Natural killer cell (primary cell): ENCODE measurements at regions not wholly inside any gene's neighbourhood (a gene's known extent, or its start where the extent isn't known, plus 50 kb on each side); places are given as distances from the start of the nearest gene placed in this dataset.

ENCODE experiments used
- ATAC-seq, 3 donors: fragments of 150-1000 bp in 2 of 3; fragments of 200-7000 bp in 1 of 3; cut with Tn5 transposase; 1 replicate in 1 of 3; 2 replicates in 2 of 3; pipeline ENCODE4 v1.10.0; 2021; ENCODE audit warnings: mild to moderate bottlenecking in 2 of 3, moderate library complexity in 2 of 3
- DNase-seq, 2 donors: peaks; one replicate each; pipeline versions ENCODE4 v3.0.0 to v3.0.0-alpha.2; 2013 to 2021; ENCODE audit warnings: mixed read lengths in 1 of 2
- H3K27ac ChIP-seq: one replicate; pipeline ENCODE4 v1.5.1; 2013; ENCODE audit warnings: mild to moderate bottlenecking, low read length
- H3K27me3 ChIP-seq: one replicate; pipeline ENCODE4 v1.6.1; 2013; ENCODE audit warnings: low read length; ENCODE audit not compliant: control insufficient read depth, insufficient read depth
- H3K36me3 ChIP-seq: one replicate; pipeline ENCODE4 v1.6.1; 2013; ENCODE audit warnings: low read length; ENCODE audit not compliant: control insufficient read depth, insufficient read depth
- H3K4me1 ChIP-seq: one replicate; pipeline ENCODE4 v1.6.1; 2013; ENCODE audit warnings: low read length; ENCODE audit not compliant: control insufficient read depth, insufficient read depth
- H3K4me3 ChIP-seq: one replicate; pipeline ENCODE4 v1.5.1; 2013; ENCODE audit warnings: low read length
- H3K9me3 ChIP-seq: one replicate; pipeline ENCODE4 v1.6.1; 2013; ENCODE audit warnings: low read length; ENCODE audit not compliant: control insufficient read depth, insufficient read depth
- H3K27ac Mint-ChIP-seq, 2 donors: one replicate each; pipeline ENCODE4 v1.8.0; 2022; ENCODE audit warnings: mild to moderate bottlenecking in 2 of 2, mixed read lengths in 2 of 2, moderate library complexity in 1 of 2
- H3K27me3 Mint-ChIP-seq, 2 donors: one replicate each; pipeline ENCODE4 v1.8.0; 2022; ENCODE audit warnings: low read depth in 2 of 2, mixed read lengths in 2 of 2
- H3K36me3 Mint-ChIP-seq: one replicate; pipeline ENCODE4 v1.8.0; 2022; ENCODE audit warnings: mixed read lengths
- H3K4me1 Mint-ChIP-seq, 2 donors: one replicate each; pipeline ENCODE4 v1.8.0; 2022; ENCODE audit warnings: mixed read lengths in 2 of 2
- H3K4me3 Mint-ChIP-seq: one replicate; pipeline ENCODE4 v1.8.0; 2022; ENCODE audit warnings: mild to moderate bottlenecking, moderate library complexity, mixed read lengths
- H3K9me3 Mint-ChIP-seq, 2 donors: one replicate each; pipeline ENCODE4 v1.8.0; 2022; ENCODE audit warnings: mixed read lengths in 2 of 2
- CTCF ChIP-seq: fragments of 200-600 bp; IDR thresholded peaks from one replicate; pipeline ENCODE4 v1.8.0; 2022; ENCODE audit warnings: antibody characterized with exemption
- WGBS: methylation state at CpG from one replicate; pipeline ENCODE4 v1.1.7; 2013; ENCODE audit warnings: missing lambda C conversion rate; ENCODE audit not compliant: insufficient coverage; 5-methylcytosine and 5-hydroxymethylcytosine counted together
- intact Hi-C: fragments of 100-400 bp; cut with micrococcal nuclease; formaldehyde crosslinking; loops from one replicate; pipeline ENCODE4 v1.14.2; 2022

- no peaks in the 10 kb centered on the region for H3K27me3 Mint-ChIP-seq
- no peaks in the 10 kb centered on the region for H3K4me1 ChIP-seq
- 86% methylated on average over 1 of the region's 1 CpG for WGBS
- H3K4me3 Mint-ChIP-seq = no peak overlapping the region
- no peaks in the 10 kb centered on the region for H3K27me3 ChIP-seq
- DNase-seq = no peak
- no peak overlapping the region for H3K4me3 ChIP-seq
- H3K36me3 ChIP-seq = no peaks in the 10 kb centered on the region
- no peak overlapping the region for H3K27ac ChIP-seq
- no peak overlapping the region for H3K27ac Mint-ChIP-seq
- intact Hi-C loops = no loop called here
- TF ChIP-seq CTCF = no peak
- no peak for ATAC-seq
- no peaks in the 10 kb centered on the region for H3K9me3 Mint-ChIP-seq
- peaks cover 0 to 2% of the 10 kb centered on the region in 2 donors for H3K4me1 Mint-ChIP-seq
- no peaks in the 10 kb centered on the region for H3K36me3 Mint-ChIP-seq
- H3K9me3 ChIP-seq = no peaks in the 10 kb centered on the region
These were observed 58.2 kb upstream of the SLC2A13 start for GRCh38 chr12:40164034-40164433.

- no peak overlapping the region for H3K27ac Mint-ChIP-seq
- no peaks in the 10 kb centered on the region for H3K27me3 ChIP-seq
- no peaks in the 10 kb centered on the region for H3K36me3 ChIP-seq
- TF ChIP-seq CTCF = no peak
- no peaks in the 10 kb centered on the region for H3K36me3 Mint-ChIP-seq
- H3K4me3 Mint-ChIP-seq = no peak overlapping the region
- intact Hi-C loops = no loop called here
- no peaks in the 10 kb centered on the region for H3K4me1 ChIP-seq
- no peaks in the 10 kb centered on the region for H3K4me1 Mint-ChIP-seq
- DNase-seq (no peak), ATAC-seq (no peak)
- peaks cover 3 to 8% of the 10 kb centered on the region in 2 donors for H3K27me3 Mint-ChIP-seq
- no peak overlapping the region for H3K4me3 ChIP-seq
- H3K27ac ChIP-seq = no peak overlapping the region
- peaks cover 0 to 2% of the 10 kb centered on the region in 2 donors for H3K9me3 Mint-ChIP-seq
- WGBS = no CpG with 5 or more reads among the region's 1 CpG
- no peaks in the 10 kb centered on the region for H3K9me3 ChIP-seq
These were observed 56.2 kb upstream of the SLC2A13 start for GRCh38 chr12:40162033-40162432.

- intact Hi-C loops = no loop called here
- Mint-ChIP-seq H3K27me3 (peaks cover 3 to 8% of the 10 kb centered on the region in 2 donors), H3K4me3 (no peak overlapping the region), H3K4me1 (no peaks in the 10 kb centered on the region), H3K9me3 (peaks cover 0 to 2% of the 10 kb centered on the region in 2 donors), H3K27ac (no peak overlapping the region), H3K36me3 (no peaks in the 10 kb centered on the region)
- no peaks in the 10 kb centered on the region for H3K36me3 ChIP-seq
- no peaks in the 10 kb centered on the region for H3K4me1 ChIP-seq
- peak overlapping the region; percentile 10 for H3K27ac ChIP-seq
- DNase-seq (no peak), ATAC-seq (no peak)
- 73% methylated on average over 1 of the region's 1 CpG for WGBS
- no peaks in the 10 kb centered on the region for H3K27me3 ChIP-seq
- no peaks in the 10 kb centered on the region for H3K9me3 ChIP-seq
- no peak for TF ChIP-seq CTCF
- H3K4me3 ChIP-seq = no peak overlapping the region
These were observed 52.8 kb upstream of the SLC2A13 start for GRCh38 chr12:40158592-40159111.

GRCh38 chr12:40157336-40157735 is 51.5 kb upstream of the SLC2A13 start:
- Mint-ChIP-seq H3K36me3 (no peaks in the 10 kb centered on the region), H3K9me3 (peaks cover 0 to 2% of the 10 kb centered on the region in 2 donors), H3K27ac (no peak overlapping the region), H3K4me3 (no peak overlapping the region), H3K4me1 (no peaks in the 10 kb centered on the region), H3K27me3 (peaks cover 3 to 8% of the 10 kb centered on the region in 2 donors)
- no peaks in the 10 kb centered on the region for H3K4me1 ChIP-seq
- H3K9me3 ChIP-seq = no peaks in the 10 kb centered on the region
- no peak for DNase-seq
- ATAC-seq = no peak
- no peak for TF ChIP-seq CTCF
- no peaks in the 10 kb centered on the region for H3K27me3 ChIP-seq
- H3K4me3 ChIP-seq = no peak overlapping the region
- WGBS = 90% methylated on average over 3 of the region's 3 CpGs
- H3K36me3 ChIP-seq = no peaks in the 10 kb centered on the region
- H3K27ac ChIP-seq = no peak overlapping the region
- intact Hi-C loops = no loop called here
